ENCODE measurements at regions not wholly inside any gene's neighbourhood (a gene's known extent, or its start where the extent isn't known, plus 50 kb on each side); places are given as distances from the start of the nearest gene placed in this dataset.

GRCh38 chr10:120998251-120998650 is 147.1 kb downstream of the WDR11 start:
- H3K4me3 ChIP-seq (ENCODE audit: extremely low read depth, insufficient read depth, low read length, poor library complexity, severe bottlenecking), result no peak overlapping the region
- H3K4me1 ChIP-seq (ENCODE audit: control insufficient read depth, insufficient read depth, low read length, poor library complexity, severe bottlenecking), result no peaks in the 10 kb centered on the region
- no peak overlapping the region for H3K27ac ChIP-seq (ENCODE audit: low read depth, low read length, severe bottlenecking)
- H3K9me3 ChIP-seq (ENCODE audit: control insufficient read depth, low read length), result no peaks in the 10 kb centered on the region
- no peaks in the 10 kb centered on the region for H3K36me3 ChIP-seq (ENCODE audit: control insufficient read depth, insufficient read depth, low read length)
- 81 to 86% methylated on average over 4 of the region's 5 CpGs for WGBS, 2 experiments (ENCODE audit: insufficient coverage in 2 of 2)

DNA sequence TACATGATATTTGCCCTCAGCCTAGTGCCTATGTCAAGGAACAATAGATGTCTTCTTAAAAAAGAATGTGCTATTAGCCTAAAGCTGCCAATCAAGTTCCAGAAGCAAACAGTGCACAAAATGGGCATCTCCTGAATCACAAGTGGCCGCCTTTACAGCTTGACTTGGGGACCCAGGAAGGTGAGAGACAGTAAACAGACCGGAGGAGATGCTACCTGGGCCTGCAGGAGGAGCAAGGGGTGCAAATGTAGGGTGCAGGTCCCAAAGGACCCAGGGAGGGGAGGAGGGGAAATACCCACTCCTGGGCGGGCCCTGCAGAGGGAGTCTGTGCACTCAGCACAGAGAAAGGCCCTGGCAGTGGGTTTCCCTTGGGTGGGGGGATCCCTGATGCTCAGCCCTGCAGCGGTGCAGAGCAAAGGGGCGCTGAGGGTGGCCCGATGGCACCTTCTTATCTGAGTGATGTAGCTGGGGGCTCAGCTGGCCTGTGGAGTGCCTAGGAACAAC is 147.7 kb downstream of the WDR11 start:
- Histone ChIP-seq H3K4me1 (ENCODE audit: control insufficient read depth, insufficient read depth, low read length, poor library complexity, severe bottlenecking) (no peaks in the 10 kb centered on the region), H3K36me3 (ENCODE audit: control insufficient read depth, insufficient read depth, low read length) (no peaks in the 10 kb centered on the region), H3K4me3 (ENCODE audit: extremely low read depth, insufficient read depth, low read length, poor library complexity, severe bottlenecking) (no peak overlapping the region), H3K9me3 (ENCODE audit: control insufficient read depth, low read length) (no peaks in the 10 kb centered on the region), H3K27ac (ENCODE audit: low read depth, low read length, severe bottlenecking) (no peak overlapping the region)
- 86 to 94% methylated on average over 4 to 6 of the region's 6 CpGs for WGBS, 2 experiments (ENCODE audit: insufficient coverage in 2 of 2)

DNA sequence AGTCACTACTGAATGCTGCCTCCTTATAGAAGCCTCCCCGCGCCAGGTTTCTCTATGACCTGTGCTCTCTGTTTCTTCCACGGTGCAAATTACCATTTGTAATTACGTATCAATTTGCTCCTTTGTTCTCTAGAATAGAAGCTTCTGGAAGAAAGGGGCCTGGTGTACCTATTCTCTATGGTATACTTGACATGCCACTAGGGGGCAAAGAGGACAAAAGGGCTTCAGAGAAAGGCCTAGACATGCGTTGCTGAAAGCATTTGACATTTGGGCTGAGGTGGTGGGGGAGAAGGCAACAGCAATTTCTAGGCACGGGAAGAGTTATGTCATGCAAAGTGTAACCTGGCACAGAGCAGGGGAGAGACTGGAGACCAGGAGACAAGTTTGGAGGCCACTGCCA is 148.7 kb downstream of the WDR11 start:
- WGBS, 2 experiments (ENCODE audit: insufficient coverage in 2 of 2), result 76 to 88% methylated on average over 4 to 6 of the region's 6 CpGs
- no peaks in the 10 kb centered on the region for H3K36me3 ChIP-seq (ENCODE audit: control insufficient read depth, insufficient read depth, low read length)
- H3K4me1 ChIP-seq (ENCODE audit: control insufficient read depth, insufficient read depth, low read length, poor library complexity, severe bottlenecking), result no peaks in the 10 kb centered on the region
- no peak overlapping the region for H3K27ac ChIP-seq (ENCODE audit: low read depth, low read length, severe bottlenecking)
- H3K9me3 ChIP-seq (ENCODE audit: control insufficient read depth, low read length), result peaks cover 9% of the 10 kb centered on the region
- H3K4me3 ChIP-seq (ENCODE audit: extremely low read depth, insufficient read depth, low read length, poor library complexity, severe bottlenecking), result no peak overlapping the region

- H3K27ac ChIP-seq (ENCODE audit: low read depth, low read length, severe bottlenecking), result no peak overlapping the region
- WGBS, 2 experiments (ENCODE audit: insufficient coverage in 2 of 2), result 87 to 93% methylated on average over 3 to 5 of the region's 6 CpGs
Measured at GRCh38 chr10:121002586-121003205, 151.5 kb downstream of the WDR11 start.

GRCh38 chr10:121005948-121006587 is 154.9 kb downstream of the WDR11 start:
- no peaks in the 10 kb centered on the region for H3K4me1 ChIP-seq (ENCODE audit: control insufficient read depth, insufficient read depth, low read length, poor library complexity, severe bottlenecking)
- no peak overlapping the region for H3K27ac ChIP-seq (ENCODE audit: low read depth, low read length, severe bottlenecking)
- H3K4me3 ChIP-seq (ENCODE audit: extremely low read depth, insufficient read depth, low read length, poor library complexity, severe bottlenecking), result no peak overlapping the region
- peaks cover 26% of the 10 kb centered on the region for H3K9me3 ChIP-seq (ENCODE audit: control insufficient read depth, low read length)
- H3K36me3 ChIP-seq (ENCODE audit: control insufficient read depth, insufficient read depth, low read length), result no peaks in the 10 kb centered on the region
- no CpG with 5 or more reads among the region's 5 CpGs for WGBS, 2 experiments (ENCODE audit: insufficient coverage in 2 of 2)

More at GRCh38 chr10:121002586-121003205, 151.5 kb downstream of the WDR11 start:
- no peaks in the 10 kb centered on the region for H3K36me3 ChIP-seq (ENCODE audit: control insufficient read depth, insufficient read depth, low read length)
- no peaks in the 10 kb centered on the region for H3K4me1 ChIP-seq (ENCODE audit: control insufficient read depth, insufficient read depth, low read length, poor library complexity, severe bottlenecking)
- H3K9me3 ChIP-seq (ENCODE audit: control insufficient read depth, low read length), result peaks cover 26% of the 10 kb centered on the region
- no peak overlapping the region for H3K4me3 ChIP-seq (ENCODE audit: extremely low read depth, insufficient read depth, low read length, poor library complexity, severe bottlenecking)

- 86 to 100% methylated on average over 1 of the region's 2 CpGs for WGBS, 2 experiments (ENCODE audit: insufficient coverage in 2 of 2)
- H3K36me3 ChIP-seq (ENCODE audit: control insufficient read depth, insufficient read depth, low read length), result no peaks in the 10 kb centered on the region
- H3K4me3 ChIP-seq (ENCODE audit: extremely low read depth, insufficient read depth, low read length, poor library complexity, severe bottlenecking), result no peak overlapping the region
- H3K9me3 ChIP-seq (ENCODE audit: control insufficient read depth, low read length), result peaks cover 26% of the 10 kb centered on the region
- H3K4me1 ChIP-seq (ENCODE audit: control insufficient read depth, insufficient read depth, low read length, poor library complexity, severe bottlenecking), result no peaks in the 10 kb centered on the region
- no peak overlapping the region for H3K27ac ChIP-seq (ENCODE audit: low read depth, low read length, severe bottlenecking)
Measured at GRCh38 chr10:121007264-121007663, 156.1 kb downstream of the WDR11 start.

GRCh38 chr10:121015916-121016315 is 164.8 kb downstream of the WDR11 start:
- Histone ChIP-seq H3K27ac (ENCODE audit: low read depth, low read length, severe bottlenecking) (no peak overlapping the region), H3K4me1 (ENCODE audit: control insufficient read depth, insufficient read depth, low read length, poor library complexity, severe bottlenecking) (no peaks in the 10 kb centered on the region), H3K4me3 (ENCODE audit: extremely low read depth, insufficient read depth, low read length, poor library complexity, severe bottlenecking) (no peak overlapping the region), H3K9me3 (ENCODE audit: control insufficient read depth, low read length) (no peaks in the 10 kb centered on the region), H3K36me3 (ENCODE audit: control insufficient read depth, insufficient read depth, low read length) (no peaks in the 10 kb centered on the region)
- WGBS, 2 experiments (ENCODE audit: insufficient coverage in 2 of 2), result no CpG with 5 or more reads among the region's 3 CpGs

DNA sequence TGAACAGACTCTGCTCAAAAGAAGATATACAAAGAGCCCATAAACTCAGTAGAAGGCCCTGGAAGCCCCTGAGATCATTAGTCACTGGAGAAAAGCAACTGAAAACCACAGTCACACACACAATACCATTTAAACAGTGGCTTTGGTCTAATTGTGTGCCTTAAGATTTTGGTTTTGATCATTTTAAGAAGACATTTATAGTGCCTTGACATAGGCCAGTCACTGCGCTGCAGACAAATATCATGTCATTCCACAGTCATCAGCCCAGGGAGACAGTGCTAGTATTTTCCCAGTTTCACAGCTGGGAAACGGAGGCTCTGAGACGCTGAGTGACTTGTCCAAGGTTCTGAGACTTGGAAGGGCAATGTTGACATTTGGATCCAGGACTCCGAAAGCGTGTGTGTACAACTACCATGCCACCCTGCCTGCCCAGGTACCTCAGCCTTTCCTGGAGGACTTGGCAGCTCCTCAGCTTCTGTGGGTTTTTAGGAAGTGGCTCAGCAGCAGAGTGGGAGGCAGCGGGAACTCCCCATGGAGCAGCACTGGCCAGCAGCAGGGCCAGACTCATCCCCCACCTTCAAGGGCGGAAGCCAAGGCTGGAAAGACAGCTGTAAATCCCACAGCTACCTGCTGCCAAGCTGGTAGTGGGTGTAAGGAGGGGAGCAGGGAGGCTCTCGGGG is 173.9 kb downstream of the WDR11 start:
- Histone ChIP-seq H3K27ac (ENCODE audit: low read depth, low read length, severe bottlenecking) (no peak overlapping the region), H3K9me3 (ENCODE audit: control insufficient read depth, low read length) (no peaks in the 10 kb centered on the region), H3K4me1 (ENCODE audit: control insufficient read depth, insufficient read depth, low read length, poor library complexity, severe bottlenecking) (no peaks in the 10 kb centered on the region), H3K36me3 (ENCODE audit: control insufficient read depth, insufficient read depth, low read length) (no peaks in the 10 kb centered on the region), H3K4me3 (ENCODE audit: extremely low read depth, insufficient read depth, low read length, poor library complexity, severe bottlenecking) (no peak overlapping the region)
- 89 to 93% methylated on average over 5 to 6 of the region's 8 CpGs for WGBS, 2 experiments (ENCODE audit: insufficient coverage in 2 of 2)

DNA sequence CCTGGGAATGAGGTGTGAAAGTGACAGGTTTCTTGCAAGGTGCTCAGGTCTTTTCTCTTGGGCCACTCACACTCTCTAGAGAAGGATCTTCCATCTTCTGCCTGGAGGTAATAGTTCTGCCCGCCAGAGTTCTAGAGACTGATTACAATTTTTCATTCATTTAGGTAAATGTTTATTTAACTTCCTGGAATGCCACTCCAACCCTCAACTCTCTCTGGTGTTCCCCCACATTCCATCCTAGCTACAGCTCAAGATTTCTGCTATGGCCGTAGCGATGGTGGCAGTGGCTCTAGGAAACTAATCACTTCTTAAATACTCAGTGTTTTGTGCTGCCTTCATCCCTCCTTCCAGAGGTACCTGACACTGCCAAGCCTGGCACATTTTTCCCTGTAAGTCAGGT is 174.6 kb downstream of the WDR11 start:
- H3K27ac ChIP-seq (ENCODE audit: low read depth, low read length, severe bottlenecking), result no peak overlapping the region

DNA sequence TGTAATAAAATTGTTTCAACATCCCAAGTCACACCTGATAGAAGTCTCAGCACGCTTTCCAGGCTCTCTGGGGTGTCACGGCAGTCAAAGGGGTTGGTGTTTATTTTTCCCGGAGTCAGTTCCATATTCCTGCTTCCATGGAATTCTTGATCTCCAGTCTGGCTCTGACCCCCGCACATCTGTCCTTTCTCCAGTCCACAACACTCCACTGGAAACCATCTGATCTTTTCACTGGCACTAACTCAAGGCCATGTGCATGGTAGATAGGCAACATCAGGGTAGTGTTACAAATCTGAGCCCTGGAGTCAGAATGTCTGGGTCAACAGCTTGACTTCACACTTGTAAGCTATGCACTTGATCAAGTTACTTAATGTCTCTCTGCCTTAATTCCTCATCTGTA is 176.2 kb downstream of the WDR11 start:
- Histone ChIP-seq H3K4me1 (ENCODE audit: control insufficient read depth, insufficient read depth, low read length, poor library complexity, severe bottlenecking) (no peaks in the 10 kb centered on the region), H3K4me3 (ENCODE audit: extremely low read depth, insufficient read depth, low read length, poor library complexity, severe bottlenecking) (no peak overlapping the region), H3K36me3 (ENCODE audit: control insufficient read depth, insufficient read depth, low read length) (no peaks in the 10 kb centered on the region), H3K9me3 (ENCODE audit: control insufficient read depth, low read length) (no peaks in the 10 kb centered on the region), H3K27ac (ENCODE audit: low read depth, low read length, severe bottlenecking) (no peak overlapping the region)
- 72 to 96% methylated on average over 3 of the region's 4 CpGs for WGBS, 2 experiments (ENCODE audit: insufficient coverage in 2 of 2)

More for the DNA sequence above, 174.6 kb downstream of the WDR11 start:
- no peak overlapping the region for H3K4me3 ChIP-seq (ENCODE audit: extremely low read depth, insufficient read depth, low read length, poor library complexity, severe bottlenecking)
- no peaks in the 10 kb centered on the region for H3K9me3 ChIP-seq (ENCODE audit: control insufficient read depth, low read length)
- H3K36me3 ChIP-seq (ENCODE audit: control insufficient read depth, insufficient read depth, low read length), result no peaks in the 10 kb centered on the region
- 100% methylated on average over 2 of the region's 3 CpGs for WGBS, 2 experiments (ENCODE audit: insufficient coverage in 2 of 2)
- no peaks in the 10 kb centered on the region for H3K4me1 ChIP-seq (ENCODE audit: control insufficient read depth, insufficient read depth, low read length, poor library complexity, severe bottlenecking)

DNA sequence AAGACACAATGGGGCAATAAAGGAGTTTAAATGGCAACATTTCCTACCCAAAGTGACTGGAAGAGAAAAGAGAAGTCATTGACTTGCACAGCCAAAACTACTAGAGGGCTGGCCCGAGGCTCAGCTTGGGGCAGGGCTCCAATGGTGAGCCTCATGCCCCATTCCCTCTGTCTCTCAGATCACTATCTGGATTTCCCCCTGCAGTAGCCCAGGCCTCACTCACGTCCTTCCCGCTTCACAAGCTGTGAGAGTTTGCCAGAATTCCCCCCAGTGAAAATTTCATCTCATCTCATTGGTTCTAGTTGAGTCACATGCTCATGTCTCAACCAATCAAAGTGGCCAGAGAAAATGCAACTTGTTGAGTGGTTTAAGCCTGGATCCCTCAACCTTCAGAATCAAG is 181.3 kb downstream of the WDR11 start:
- Histone ChIP-seq H3K27ac (ENCODE audit: low read depth, low read length, severe bottlenecking) (no peak overlapping the region), H3K36me3 (ENCODE audit: control insufficient read depth, insufficient read depth, low read length) (no peaks in the 10 kb centered on the region), H3K4me1 (ENCODE audit: control insufficient read depth, insufficient read depth, low read length, poor library complexity, severe bottlenecking) (peaks cover 13% of the 10 kb centered on the region), H3K9me3 (ENCODE audit: control insufficient read depth, low read length) (no peaks in the 10 kb centered on the region), H3K4me3 (ENCODE audit: extremely low read depth, insufficient read depth, low read length, poor library complexity, severe bottlenecking) (no peak overlapping the region)
- WGBS, 2 experiments (ENCODE audit: insufficient coverage in 2 of 2), result 85 to 88% methylated on average over 2 to 3 of the region's 3 CpGs
